ENCODE measurements at regions not wholly inside any gene's neighbourhood (a gene's known extent, or its start where the extent isn't known, plus 50 kb on each side); places are given as distances from the start of the nearest gene placed in this dataset.

- TF ChIP-seq POLR2AphosphoS5 (IDR thresholded peaks at IDR 0.05; ENCODE audit: low read depth, low read length) = no peak
- TF ChIP-seq POLR2A (IDR thresholded peaks at IDR 0.05; ENCODE audit: low read depth, low read length) = no peak
- TF ChIP-seq TAF1 (IDR thresholded peaks at IDR 0.05; ENCODE audit: borderline replicate concordance, low read depth, low read length) = no peak
These were observed 264.7 kb upstream of the TAC1 start for GRCh38 chr7:97466999-97467740.

All from GM12892 (cell line).